ENCODE measurements at regions not wholly inside any gene's neighbourhood (a gene's known extent, or its start where the extent isn't known, plus 50 kb on each side); places are given as distances from the start of the nearest gene placed in this dataset.

DNA sequence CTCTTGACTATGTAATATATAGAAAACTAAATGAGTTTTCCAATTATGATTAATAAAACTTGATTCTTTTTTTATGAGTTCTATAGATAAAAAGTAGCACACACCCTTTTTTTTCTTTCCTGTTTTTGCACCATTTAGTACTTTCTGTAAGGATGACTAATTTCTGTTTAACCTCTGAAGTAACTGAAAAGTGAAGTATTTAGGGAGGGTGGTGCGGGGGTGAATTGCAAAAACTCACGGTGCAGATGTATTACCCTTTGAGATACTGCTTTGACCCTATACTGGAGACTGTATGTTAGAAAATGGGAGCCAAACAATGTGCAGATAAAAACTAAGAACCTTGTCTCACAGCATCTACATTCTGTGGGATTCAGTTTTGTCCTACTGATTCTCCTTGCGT lies 471.6 kb downstream of the DTHD1 start:
- no peak for ATAC-seq
- TF ChIP-seq KDM5A (IDR thresholded peaks at IDR 0.05), result no peak
- no peak for TF ChIP-seq CHD2 (IDR thresholded peaks at IDR 0.05; ENCODE audit: low read length, partially characterized antibody)
- no peak for TF ChIP-seq RCOR1 (IDR thresholded peaks at IDR 0.05; ENCODE audit: low read depth, low read length)
- TF ChIP-seq CEBPB (IDR thresholded peaks at IDR 0.05), result no peak
- no peak for TF ChIP-seq HOXB5 (CRISPR knock-in tag; IDR thresholded peaks at IDR 0.05)
- no peak overlapping the region for H3K4me2 ChIP-seq
- no peak for DNase-seq (ENCODE audit: low read depth in 1 of 2, low spot score in 1 of 2)
- H3K4me3 ChIP-seq, result no peak overlapping the region
- CTCF ChIA-PET, result no interaction called here
- WGBS (ENCODE audit: missing lambda C conversion rate), result 24% methylated on average over 3 of the region's 3 CpGs
- no peaks in the 10 kb centered on the region for H3K9me3 ChIP-seq
- no peak overlapping the region for H3K27ac ChIP-seq
- no peak for FAIRE-seq
- H3K4me1 ChIP-seq, result no peaks in the 10 kb centered on the region
- POLR2A ChIA-PET, result no interaction called here

DNA sequence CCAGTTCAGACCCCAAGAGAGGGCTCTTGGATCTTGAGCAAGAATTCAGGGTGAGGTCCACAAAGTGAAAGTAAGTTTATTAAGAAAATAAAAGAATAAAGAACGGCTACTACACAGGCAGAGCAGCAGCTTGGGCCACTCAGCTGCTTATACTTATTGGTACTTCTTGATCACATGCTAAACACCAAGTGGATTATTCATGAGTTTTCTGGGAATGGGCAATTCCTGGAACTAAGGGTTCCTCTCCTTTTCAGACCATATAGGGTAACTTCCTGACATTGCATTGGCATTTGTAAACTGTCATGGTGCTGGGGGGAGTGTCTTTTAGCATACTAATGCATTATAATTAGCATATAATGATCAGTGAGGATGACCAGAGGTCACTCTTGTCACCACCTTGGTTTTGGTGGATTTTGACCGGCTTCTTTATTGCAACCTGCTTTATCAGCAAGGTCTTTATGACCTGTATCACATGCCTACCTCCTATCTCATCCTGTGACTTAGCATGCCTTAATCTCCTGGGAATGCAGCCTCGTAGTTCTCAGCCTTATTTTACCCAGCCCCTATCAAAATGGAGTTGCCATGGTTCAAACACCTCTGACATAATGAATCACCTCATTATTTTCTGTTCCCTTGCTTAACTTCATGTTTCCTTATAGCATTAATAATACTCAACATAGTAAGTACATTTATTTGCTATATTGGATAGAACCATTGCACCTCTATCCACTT lies 476.3 kb downstream of the DTHD1 start:
- no peaks in the 10 kb centered on the region for H3K4me1 ChIP-seq
- FAIRE-seq, result no peak
- no peak overlapping the region for H3K4me2 ChIP-seq
- H3K4me3 ChIP-seq, result no peak overlapping the region
- TF ChIP-seq JUN (IDR thresholded peaks at IDR 0.05) (no peak), HOXB5 (CRISPR knock-in tag; IDR thresholded peaks at IDR 0.05) (no peak), FOXS1 (CRISPR knock-in tag; IDR thresholded peaks at IDR 0.05) (no peak), MYC (IDR thresholded peaks at IDR 0.05; ENCODE audit: borderline replicate concordance, low read length) (no peak), RAD21 (conservative IDR thresholded peaks at IDR 0.05 in 1 of 2, IDR thresholded peaks at IDR 0.05 in 1 of 2) (no peak), CBX2 (IDR thresholded peaks at IDR 0.05; ENCODE audit: borderline replicate concordance, low read depth) (no peak), RARB (CRISPR knock-in tag; IDR thresholded peaks at IDR 0.05) (no peak), RFX5 (IDR thresholded peaks at IDR 0.05) (no peak), RNF2 (IDR thresholded peaks at IDR 0.05; ENCODE audit: borderline replicate concordance, low read depth) (no peak), EP300 (IDR thresholded peaks at IDR 0.05) (no peak), HEYL (CRISPR knock-in tag; IDR thresholded peaks at IDR 0.05) (no peak), MAFK (IDR thresholded peaks at IDR 0.05; ENCODE audit: partially characterized antibody) (no peak), HOXB13 (CRISPR knock-in tag; IDR thresholded peaks at IDR 0.05; ENCODE audit: low read depth) (no peak), FOSL2 (IDR thresholded peaks at IDR 0.05) (no peak), FOSL2 (CRISPR knock-in tag; IDR thresholded peaks at IDR 0.05) (no peak), CHD4 (IDR thresholded peaks at IDR 0.05; ENCODE audit: borderline replicate concordance) (no peak)
- TF ChIP-seq, protein P1, sequence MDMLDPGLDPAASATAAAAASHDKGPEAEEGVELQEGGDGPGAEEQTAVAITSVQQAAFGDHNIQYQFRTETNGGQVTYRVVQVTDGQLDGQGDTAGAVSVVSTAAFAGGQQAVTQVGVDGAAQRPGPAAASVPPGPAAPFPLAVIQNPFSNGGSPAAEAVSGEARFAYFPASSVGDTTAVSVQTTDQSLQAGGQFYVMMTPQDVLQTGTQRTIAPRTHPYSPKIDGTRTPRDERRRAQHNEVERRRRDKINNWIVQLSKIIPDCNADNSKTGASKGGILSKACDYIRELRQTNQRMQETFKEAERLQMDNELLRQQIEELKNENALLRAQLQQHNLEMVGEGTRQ (IDR thresholded peaks at IDR 0.05), result no peak
- TF ChIP-seq, protein P2, sequence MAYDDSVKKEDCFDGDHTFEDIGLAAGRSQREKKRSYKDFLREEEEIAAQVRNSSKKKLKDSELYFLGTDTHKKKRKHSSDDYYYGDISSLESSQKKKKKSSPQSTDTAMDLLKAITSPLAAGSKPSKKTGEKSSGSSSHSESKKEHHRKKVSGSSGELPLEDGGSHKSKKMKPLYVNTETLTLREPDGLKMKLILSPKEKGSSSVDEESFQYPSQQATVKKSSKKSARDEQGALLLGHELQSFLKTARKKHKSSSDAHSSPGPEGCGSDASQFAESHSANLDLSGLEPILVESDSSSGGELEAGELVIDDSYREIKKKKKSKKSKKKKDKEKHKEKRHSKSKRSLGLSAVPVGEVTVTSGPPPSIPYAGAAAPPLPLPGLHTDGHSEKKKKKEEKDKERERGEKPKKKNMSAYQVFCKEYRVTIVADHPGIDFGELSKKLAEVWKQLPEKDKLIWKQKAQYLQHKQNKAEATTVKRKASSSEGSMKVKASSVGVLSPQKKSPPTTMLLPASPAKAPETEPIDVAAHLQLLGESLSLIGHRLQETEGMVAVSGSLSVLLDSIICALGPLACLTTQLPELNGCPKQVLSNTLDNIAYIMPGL (CRISPR knock-in tag; IDR thresholded peaks at IDR 0.05; ENCODE audit: borderline replicate concordance), result no peak
- TF ChIP-seq, protein P3, sequence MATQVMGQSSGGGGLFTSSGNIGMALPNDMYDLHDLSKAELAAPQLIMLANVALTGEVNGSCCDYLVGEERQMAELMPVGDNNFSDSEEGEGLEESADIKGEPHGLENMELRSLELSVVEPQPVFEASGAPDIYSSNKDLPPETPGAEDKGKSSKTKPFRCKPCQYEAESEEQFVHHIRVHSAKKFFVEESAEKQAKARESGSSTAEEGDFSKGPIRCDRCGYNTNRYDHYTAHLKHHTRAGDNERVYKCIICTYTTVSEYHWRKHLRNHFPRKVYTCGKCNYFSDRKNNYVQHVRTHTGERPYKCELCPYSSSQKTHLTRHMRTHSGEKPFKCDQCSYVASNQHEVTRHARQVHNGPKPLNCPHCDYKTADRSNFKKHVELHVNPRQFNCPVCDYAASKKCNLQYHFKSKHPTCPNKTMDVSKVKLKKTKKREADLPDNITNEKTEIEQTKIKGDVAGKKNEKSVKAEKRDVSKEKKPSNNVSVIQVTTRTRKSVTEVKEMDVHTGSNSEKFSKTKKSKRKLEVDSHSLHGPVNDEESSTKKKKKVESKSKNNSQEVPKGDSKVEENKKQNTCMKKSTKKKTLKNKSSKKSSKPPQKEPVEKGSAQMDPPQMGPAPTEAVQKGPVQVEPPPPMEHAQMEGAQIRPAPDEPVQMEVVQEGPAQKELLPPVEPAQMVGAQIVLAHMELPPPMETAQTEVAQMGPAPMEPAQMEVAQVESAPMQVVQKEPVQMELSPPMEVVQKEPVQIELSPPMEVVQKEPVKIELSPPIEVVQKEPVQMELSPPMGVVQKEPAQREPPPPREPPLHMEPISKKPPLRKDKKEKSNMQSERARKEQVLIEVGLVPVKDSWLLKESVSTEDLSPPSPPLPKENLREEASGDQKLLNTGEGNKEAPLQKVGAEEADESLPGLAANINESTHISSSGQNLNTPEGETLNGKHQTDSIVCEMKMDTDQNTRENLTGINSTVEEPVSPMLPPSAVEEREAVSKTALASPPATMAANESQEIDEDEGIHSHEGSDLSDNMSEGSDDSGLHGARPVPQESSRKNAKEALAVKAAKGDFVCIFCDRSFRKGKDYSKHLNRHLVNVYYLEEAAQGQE (IDR thresholded peaks at IDR 0.05), result no peak
- TF ChIP-seq, protein P4, sequence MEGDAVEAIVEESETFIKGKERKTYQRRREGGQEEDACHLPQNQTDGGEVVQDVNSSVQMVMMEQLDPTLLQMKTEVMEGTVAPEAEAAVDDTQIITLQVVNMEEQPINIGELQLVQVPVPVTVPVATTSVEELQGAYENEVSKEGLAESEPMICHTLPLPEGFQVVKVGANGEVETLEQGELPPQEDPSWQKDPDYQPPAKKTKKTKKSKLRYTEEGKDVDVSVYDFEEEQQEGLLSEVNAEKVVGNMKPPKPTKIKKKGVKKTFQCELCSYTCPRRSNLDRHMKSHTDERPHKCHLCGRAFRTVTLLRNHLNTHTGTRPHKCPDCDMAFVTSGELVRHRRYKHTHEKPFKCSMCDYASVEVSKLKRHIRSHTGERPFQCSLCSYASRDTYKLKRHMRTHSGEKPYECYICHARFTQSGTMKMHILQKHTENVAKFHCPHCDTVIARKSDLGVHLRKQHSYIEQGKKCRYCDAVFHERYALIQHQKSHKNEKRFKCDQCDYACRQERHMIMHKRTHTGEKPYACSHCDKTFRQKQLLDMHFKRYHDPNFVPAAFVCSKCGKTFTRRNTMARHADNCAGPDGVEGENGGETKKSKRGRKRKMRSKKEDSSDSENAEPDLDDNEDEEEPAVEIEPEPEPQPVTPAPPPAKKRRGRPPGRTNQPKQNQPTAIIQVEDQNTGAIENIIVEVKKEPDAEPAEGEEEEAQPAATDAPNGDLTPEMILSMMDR (IDR thresholded peaks at IDR 0.05), result no peak
- H3K27ac ChIP-seq, result no peak overlapping the region
- ATAC-seq, result no peak
- CTCF ChIA-PET, result no interaction called here
- POLR2A ChIA-PET, result no interaction called here
- WGBS (ENCODE audit: missing lambda C conversion rate), result 0% methylated on average over 3 of the region's 3 CpGs
- H3K9me3 ChIP-seq, result no peaks in the 10 kb centered on the region
- no peak for DNase-seq (ENCODE audit: low read depth in 1 of 2, low spot score in 1 of 2)
